KMS-11 (cell line): ENCODE measurements at regions not wholly inside any gene's neighbourhood (a gene's known extent, or its start where the extent isn't known, plus 50 kb on each side); places are given as distances from the start of the nearest gene placed in this dataset.

Experiments used
- H2AFZ ChIP-seq: fragments of 200-600 bp; sonication (generic); 2 replicates; pipeline ENCODE4 v1.6.1; 2016; ENCODE audit warnings: antibody characterized with exemption, mixed run types, low read depth
- H3K27ac ChIP-seq: fragments of 200-600 bp; sonication (generic); 2 replicates; pipeline ENCODE4 v1.6.1; 2016; ENCODE audit warnings: mild to moderate bottlenecking, mixed run types
- H3K27me3 ChIP-seq: fragments of 200-600 bp; sonication (generic); 2 replicates; pipeline ENCODE4 v1.6.1; 2017; ENCODE audit warnings: mild to moderate bottlenecking, low read depth, mixed run types, moderate library complexity; ENCODE audit not compliant: insufficient read depth
- H3K36me3 ChIP-seq: fragments of 200-600 bp; sonication (generic); 2 replicates; pipeline ENCODE4 v1.6.1; 2017; ENCODE audit warnings: mild to moderate bottlenecking, mixed run types; ENCODE audit not compliant: insufficient read depth
- H3K4me1 ChIP-seq: fragments of 200-600 bp; sonication (generic); 2 replicates; pipeline ENCODE4 v1.6.1; 2016; ENCODE audit warnings: mild to moderate bottlenecking, low read depth, mixed run types; ENCODE audit not compliant: poor library complexity, severe bottlenecking
- H3K4me2 ChIP-seq: fragments of 200-600 bp; sonication (generic); 2 replicates; pipeline ENCODE4 v1.7.0; 2016; ENCODE audit warnings: mild to moderate bottlenecking, mixed run types
- H3K4me3 ChIP-seq: fragments of 200-600 bp; sonication (generic); IDR thresholded peaks from 2 replicates; pipeline ENCODE4 v1.6.1; 2017; ENCODE audit warnings: low read depth, low read length, mixed read lengths; ENCODE audit not compliant: insufficient read depth
- H3K79me2 ChIP-seq: fragments of 200-600 bp; sonication (generic); 2 replicates; pipeline ENCODE4 v1.6.1; 2016; ENCODE audit warnings: low read depth, mixed run types; ENCODE audit not compliant: insufficient read depth
- H3K9ac ChIP-seq: fragments of 200-600 bp; sonication (generic); 2 replicates; pipeline ENCODE4 v1.6.1; 2016; ENCODE audit warnings: mild to moderate bottlenecking, mixed run types
- H4K20me1 ChIP-seq: fragments of 200-600 bp; sonication (generic); 2 replicates; pipeline ENCODE4 v1.6.1; 2016; ENCODE audit warnings: mild to moderate bottlenecking, mixed run types; ENCODE audit not compliant: insufficient read depth
- CTCF ChIP-seq: fragments of 200-600 bp; sonication (generic); conservative IDR thresholded peaks from 2 replicates; pipeline ENCODE4 v1.6.1; 2017; ENCODE audit warnings: low read depth, mild to moderate bottlenecking, antibody characterized with exemption, low read length, moderate library complexity, mixed read lengths

- Histone ChIP-seq H3K4me3 (no peak overlapping the region), H3K27ac (no peak overlapping the region), H3K36me3 (no peaks in the 10 kb centered on the region), H3K27me3 (no peaks in the 10 kb centered on the region), H3K4me1 (no peaks in the 10 kb centered on the region), H3K9ac (no peak overlapping the region), H4K20me1 (no peaks in the 10 kb centered on the region), H3K79me2 (no peaks in the 10 kb centered on the region), H2AFZ (no peak overlapping the region), H3K4me2 (no peak overlapping the region)
- no peak for TF ChIP-seq CTCF
Observed at GRCh38 chr15:87419344-87419743, 837.2 kb downstream of the NTRK3 start.

- Histone ChIP-seq H3K9ac (no peak overlapping the region), H3K27me3 (no peaks in the 10 kb centered on the region), H4K20me1 (no peaks in the 10 kb centered on the region), H2AFZ (no peak overlapping the region), H3K27ac (no peak overlapping the region), H3K4me1 (no peaks in the 10 kb centered on the region), H3K4me2 (no peak overlapping the region), H3K79me2 (no peaks in the 10 kb centered on the region), H3K4me3 (no peak overlapping the region), H3K36me3 (no peaks in the 10 kb centered on the region)
- TF ChIP-seq CTCF: no peak
Observed at GRCh38 chr15:87416591-87417257, 839.8 kb downstream of the NTRK3 start.

- Histone ChIP-seq H3K9ac (no peak overlapping the region), H4K20me1 (no peaks in the 10 kb centered on the region), H3K4me3 (no peak overlapping the region), H3K79me2 (no peaks in the 10 kb centered on the region), H3K27ac (no peak overlapping the region), H2AFZ (no peak overlapping the region), H3K27me3 (no peaks in the 10 kb centered on the region), H3K36me3 (no peaks in the 10 kb centered on the region), H3K4me2 (peak overlapping the region; percentile 62; the same call in 1 of the 2 replicates), H3K4me1 (peaks cover 36% of the 10 kb centered on the region)
- TF ChIP-seq CTCF: no peak
Observed at GRCh38 chr15:87408902-87409301, 847.6 kb downstream of the NTRK3 start.

- peak overlapping the region; percentile 84 for H3K4me2 ChIP-seq
- H3K36me3 ChIP-seq: no peaks in the 10 kb centered on the region
- H3K9ac ChIP-seq: peak overlapping the region; percentile 24; the same call in 1 of the 2 replicates
- no peaks in the 10 kb centered on the region for H4K20me1 ChIP-seq
- TF ChIP-seq CTCF: no peak
- H3K27ac ChIP-seq: peak overlapping the region; percentile 23; the same call in 1 of the 2 replicates
- H2AFZ ChIP-seq: peak overlapping the region; percentile 47; the same call in 1 of the 2 replicates
- H3K4me1 ChIP-seq: peaks cover 39% of the 10 kb centered on the region
- H3K27me3 ChIP-seq: no peaks in the 10 kb centered on the region
- no peaks in the 10 kb centered on the region for H3K79me2 ChIP-seq
- H3K4me3 ChIP-seq: no peak overlapping the region
Observed at GRCh38 chr15:87403973-87404372, 852.6 kb downstream of the NTRK3 start.
